Breast epithelium (tissue), 4 donors: ENCODE measurements at regions not wholly inside any gene's neighbourhood (a gene's known extent, or its start where the extent isn't known, plus 50 kb on each side); places are given as distances from the start of the nearest gene placed in this dataset.

Experiments used
- DNase-seq, 2 donors: peaks; one replicate each; pipeline ENCODE4 v3.0.0-alpha.2; 2019; ENCODE audit warnings: low spot score in 2 of 2
- H3K27ac ChIP-seq, 2 donors: fragments of 200-600 bp; sonication (generic) in 1 of 2; one replicate each; pipeline ENCODE4 v1.5.1; 2016 to 2019; ENCODE audit warnings: mild to moderate bottlenecking in 1 of 2
- H3K27me3 ChIP-seq, 2 donors: fragments of 200-600 bp; sonication (generic) in 1 of 2; one replicate each; pipeline versions ENCODE4 v1.5.1 to v1.6.0; 2017 to 2019; ENCODE audit warnings: control low read depth in 1 of 2, mild to moderate bottlenecking in 1 of 2
- H3K36me3 ChIP-seq: fragments of 200-600 bp; one replicate; pipeline ENCODE4 v1.5.1; 2019
- H3K4me1 ChIP-seq, 2 donors: fragments of 200-600 bp; sonication (generic); one replicate each; pipeline ENCODE4 v1.5.1; 2016 to 2019; ENCODE audit warnings: control low read depth in 1 of 2
- H3K4me3 ChIP-seq, 3 donors: fragments of 200-600 bp; sonication (generic); 1 replicate in 2 of 3; 2 replicates in 1 of 3; pipeline ENCODE4 v1.5.1; 2016 to 2019; ENCODE audit warnings: mild to moderate bottlenecking in 3 of 3, moderate library complexity in 2 of 3
- H3K9me3 ChIP-seq, 2 donors: fragments of 200-600 bp; sonication (generic) in 1 of 2; one replicate each; pipeline ENCODE4 v1.5.1; 2016 to 2019; ENCODE audit warnings: control low read depth in 1 of 2
- CTCF ChIP-seq, 3 donors: fragments of 450-650 bp; IDR thresholded peaks; one replicate each; pipeline ENCODE4 v1.5.1; 2016 to 2017; ENCODE audit warnings: antibody characterized with exemption in 3 of 3, mild to moderate bottlenecking in 3 of 3, moderate library complexity in 3 of 3
- POLR2A ChIP-seq: fragments of 450-650 bp; IDR thresholded peaks from one replicate; pipeline ENCODE4 v1.6.1; 2016; ENCODE audit warnings: antibody characterized with exemption, mild to moderate bottlenecking, moderate library complexity
- POLR2AphosphoS5 ChIP-seq, 3 donors: sonication (generic); formaldehyde crosslinking; IDR thresholded peaks; one replicate each; pipeline ENCODE4 v1.6.1; 2017; ENCODE audit warnings: antibody characterized with exemption in 3 of 3
- intact Hi-C: fragments of 100-400 bp; cut with DNase I; formaldehyde crosslinking; loops from one replicate; pipeline ENCODE4 v1.15.1; 2023; ENCODE audit warnings: low total_unique reads

- intact Hi-C loops: no loop called here
- Histone ChIP-seq H3K4me1 (no peaks in the 10 kb centered on the region), H3K36me3 (no peaks in the 10 kb centered on the region), H3K4me3 (no peak overlapping the region), H3K9me3 (no peaks in the 10 kb centered on the region), H3K27me3 (no peaks in the 10 kb centered on the region), H3K27ac (no peak overlapping the region)
- TF ChIP-seq CTCF (IDR thresholded peaks at IDR 0.05) (no peak), POLR2AphosphoS5 (IDR thresholded peaks at IDR 0.05) (no peak), POLR2A (no peak)
- DNase-seq: no peak
These were observed 416.4 kb upstream of the UBE2E3 start for GRCh38 chr2:180564051-180564450.

- Histone ChIP-seq H3K27me3 (no peaks in the 10 kb centered on the region), H3K9me3 (no peaks in the 10 kb centered on the region), H3K36me3 (no peaks in the 10 kb centered on the region), H3K4me3 (no peak overlapping the region), H3K27ac (no peak overlapping the region), H3K4me1 (no peaks in the 10 kb centered on the region)
- DNase-seq: no peak
- intact Hi-C loops: no loop called here
- no peak for TF ChIP-seq POLR2AphosphoS5 (IDR thresholded peaks at IDR 0.05)
- TF ChIP-seq CTCF (IDR thresholded peaks at IDR 0.05): no peak
- TF ChIP-seq POLR2A: no peak
These were observed 418.0 kb upstream of the UBE2E3 start for GRCh38 chr2:180562378-180562777.

GRCh38 chr2:180559771-180560170 lies 420.6 kb upstream of the UBE2E3 start:
- H3K4me1 ChIP-seq: no peaks in the 10 kb centered on the region
- no peaks in the 10 kb centered on the region for H3K36me3 ChIP-seq
- no peaks in the 10 kb centered on the region for H3K9me3 ChIP-seq
- intact Hi-C loops: no loop called here
- H3K4me3 ChIP-seq: no peak overlapping the region
- no peak overlapping the region for H3K27ac ChIP-seq
- no peaks in the 10 kb centered on the region for H3K27me3 ChIP-seq
- DNase-seq: no peak
- TF ChIP-seq POLR2A: no peak
- TF ChIP-seq CTCF (IDR thresholded peaks at IDR 0.05): no peak
- TF ChIP-seq POLR2AphosphoS5 (IDR thresholded peaks at IDR 0.05): no peak

GRCh38 chr2:180559038-180559437 lies 421.4 kb upstream of the UBE2E3 start:
- no peaks in the 10 kb centered on the region for H3K4me1 ChIP-seq
- H3K27me3 ChIP-seq: no peaks in the 10 kb centered on the region
- DNase-seq: no peak
- intact Hi-C loops: no loop called here
- H3K9me3 ChIP-seq: no peaks in the 10 kb centered on the region
- TF ChIP-seq CTCF (IDR thresholded peaks at IDR 0.05): no peak
- no peak for TF ChIP-seq POLR2AphosphoS5 (IDR thresholded peaks at IDR 0.05)
- TF ChIP-seq POLR2A: no peak
- H3K27ac ChIP-seq: no peak overlapping the region
- H3K4me3 ChIP-seq: no peak overlapping the region
- no peaks in the 10 kb centered on the region for H3K36me3 ChIP-seq

- intact Hi-C loops: no loop called here
- no peaks in the 10 kb centered on the region for H3K4me1 ChIP-seq
These were observed 424.9 kb upstream of the UBE2E3 start for GRCh38 chr2:180555391-180555965.

More at GRCh38 chr2:180555391-180555965, 424.9 kb upstream of the UBE2E3 start:
- no peaks in the 10 kb centered on the region for H3K36me3 ChIP-seq
- TF ChIP-seq POLR2AphosphoS5 (IDR thresholded peaks at IDR 0.05) (no peak), CTCF (IDR thresholded peaks at IDR 0.05) (no peak), POLR2A (no peak)
- no peak for DNase-seq
- no peaks in the 10 kb centered on the region for H3K9me3 ChIP-seq
- H3K27me3 ChIP-seq: no peaks in the 10 kb centered on the region
- H3K27ac ChIP-seq: no peak overlapping the region
- H3K4me3 ChIP-seq: no peak overlapping the region
